ENCODE measurements at regions not wholly inside any gene's neighbourhood (a gene's known extent, or its start where the extent isn't known, plus 50 kb on each side); places are given as distances from the start of the nearest gene placed in this dataset.
"Not testable (repeated sequence)": the region's sequence is repeated elsewhere in the genome, so short reads cannot be mapped to it uniquely, and the experiment has no call there.

- Mint-ChIP-seq H3K36me3 (ENCODE audit: low read depth) (peaks cover 6% of the 10 kb centered on the region), H3K27ac (no peak overlapping the region), H3K27me3 (no peaks in the 10 kb centered on the region), H3K4me3 (no peak overlapping the region), H3K4me1 (ENCODE audit: low read depth) (peaks cover 24% of the 10 kb centered on the region), H3K9me3 (no peaks in the 10 kb centered on the region)
- DNase-seq, result no peak
Measured at GRCh38 chr10:60487543-60487942, 97.9 kb upstream of the ANK3 start.

- Mint-ChIP-seq H3K27ac (no peak overlapping the region), H3K27me3 (no peaks in the 10 kb centered on the region), H3K9me3 (no peaks in the 10 kb centered on the region), H3K36me3 (ENCODE audit: low read depth) (peaks cover 6% of the 10 kb centered on the region), H3K4me1 (ENCODE audit: low read depth) (peaks cover 10% of the 10 kb centered on the region), H3K4me3 (no peak overlapping the region)
- no peak for DNase-seq
Measured at GRCh38 chr10:60485025-60485424, 95.3 kb upstream of the ANK3 start.

GRCh38 chr10:60480865-60481563, 91.3 kb upstream of the ANK3 start:
- Mint-ChIP-seq H3K27me3 (no peaks in the 10 kb centered on the region), H3K9me3 (no peaks in the 10 kb centered on the region), H3K27ac (no peak overlapping the region), H3K4me3 (no peak overlapping the region), H3K36me3 (ENCODE audit: low read depth) (peaks cover 2% of the 10 kb centered on the region), H3K4me1 (ENCODE audit: low read depth) (peaks cover 25% of the 10 kb centered on the region)
- no peak for DNase-seq

- DNase-seq, result no peak
- H3K9me3 Mint-ChIP-seq, result no peaks in the 10 kb centered on the region
- H3K27me3 Mint-ChIP-seq, result no peaks in the 10 kb centered on the region
- H3K36me3 Mint-ChIP-seq (ENCODE audit: low read depth), result peaks cover 3% of the 10 kb centered on the region
- H3K27ac Mint-ChIP-seq, result peak overlapping the region; percentile 9
- H3K4me1 Mint-ChIP-seq (ENCODE audit: low read depth), result peaks cover 25% of the 10 kb centered on the region
- no peak overlapping the region for H3K4me3 Mint-ChIP-seq
Measured at GRCh38 chr10:60479305-60480020, 89.8 kb upstream of the ANK3 start.

GRCh38 chr10:60476451-60476850, 86.8 kb upstream of the ANK3 start:
- H3K27me3 Mint-ChIP-seq, result no peaks in the 10 kb centered on the region
- H3K4me3 Mint-ChIP-seq, result no peak overlapping the region
- no peaks in the 10 kb centered on the region for H3K9me3 Mint-ChIP-seq
- no peak overlapping the region for H3K27ac Mint-ChIP-seq
- DNase-seq, result no peak
- peaks cover 8% of the 10 kb centered on the region for H3K36me3 Mint-ChIP-seq (ENCODE audit: low read depth)
- peaks cover 27% of the 10 kb centered on the region for H3K4me1 Mint-ChIP-seq (ENCODE audit: low read depth)

- Mint-ChIP-seq H3K27me3 (no peaks in the 10 kb centered on the region), H3K9me3 (no peaks in the 10 kb centered on the region), H3K36me3 (ENCODE audit: low read depth) (peaks cover 8% of the 10 kb centered on the region), H3K27ac (no peak overlapping the region), H3K4me3 (no peak overlapping the region), H3K4me1 (ENCODE audit: low read depth) (peaks cover 6% of the 10 kb centered on the region)
- no peak for DNase-seq
Measured at GRCh38 chr10:60473557-60473956, 83.9 kb upstream of the ANK3 start.

GRCh38 chr10:60470091-60470490, 80.4 kb upstream of the ANK3 start:
- DNase-seq, result no peak
- Mint-ChIP-seq H3K9me3 (no peaks in the 10 kb centered on the region), H3K36me3 (ENCODE audit: low read depth) (peaks cover 16% of the 10 kb centered on the region), H3K4me1 (ENCODE audit: low read depth) (peaks cover 2% of the 10 kb centered on the region), H3K27me3 (no peaks in the 10 kb centered on the region), H3K27ac (no peak overlapping the region), H3K4me3 (no peak overlapping the region)

- H3K4me3 Mint-ChIP-seq, H3K9me3 Mint-ChIP-seq, H3K27ac Mint-ChIP-seq: not testable (repeated sequence)
Measured at GRCh38 chr10:60469147-60469546, 79.5 kb upstream of the ANK3 start.

GRCh38 chr10:60467202-60467546, 77.5 kb upstream of the ANK3 start:
- Mint-ChIP-seq H3K4me1 (ENCODE audit: low read depth) (peaks cover 1% of the 10 kb centered on the region), H3K27me3 (no peaks in the 10 kb centered on the region), H3K9me3 (no peaks in the 10 kb centered on the region), H3K36me3 (ENCODE audit: low read depth) (peaks cover 17% of the 10 kb centered on the region), H3K27ac (no peak overlapping the region), H3K4me3 (no peak overlapping the region)
- DNase-seq, result no peak

More at GRCh38 chr10:60469147-60469546, 79.5 kb upstream of the ANK3 start:
- peaks cover 22% of the 10 kb centered on the region for H3K36me3 Mint-ChIP-seq (ENCODE audit: low read depth)
- not testable (repeated sequence) for H3K4me1 Mint-ChIP-seq (ENCODE audit: low read depth); H3K27me3 Mint-ChIP-seq; DNase-seq

- Mint-ChIP-seq H3K4me1 (ENCODE audit: low read depth) (peaks cover 1% of the 10 kb centered on the region), H3K27me3 (no peaks in the 10 kb centered on the region), H3K36me3 (ENCODE audit: low read depth) (peaks cover 17% of the 10 kb centered on the region), H3K4me3 (no peak overlapping the region), H3K27ac (no peak overlapping the region), H3K9me3 (no peaks in the 10 kb centered on the region)
- no peak for DNase-seq
Measured at GRCh38 chr10:60466267-60467201, 76.9 kb upstream of the ANK3 start.

- Mint-ChIP-seq H3K9me3 (no peaks in the 10 kb centered on the region), H3K4me3 (no peak overlapping the region), H3K27ac (no peak overlapping the region), H3K27me3 (no peaks in the 10 kb centered on the region), H3K4me1 (ENCODE audit: low read depth) (peaks cover 1% of the 10 kb centered on the region), H3K36me3 (ENCODE audit: low read depth) (peaks cover 17% of the 10 kb centered on the region)
- no peak for DNase-seq
Measured at GRCh38 chr10:60465801-60466200, 76.1 kb upstream of the ANK3 start.

- no peak overlapping the region for H3K27ac Mint-ChIP-seq
- no peaks in the 10 kb centered on the region for H3K9me3 Mint-ChIP-seq
- no peak overlapping the region for H3K4me3 Mint-ChIP-seq
- DNase-seq, result no peak
- H3K4me1 Mint-ChIP-seq (ENCODE audit: low read depth), result peaks cover 6% of the 10 kb centered on the region
- no peaks in the 10 kb centered on the region for H3K27me3 Mint-ChIP-seq
- peaks cover 17% of the 10 kb centered on the region for H3K36me3 Mint-ChIP-seq (ENCODE audit: low read depth)
Measured at GRCh38 chr10:60464659-60465058, 75.0 kb upstream of the ANK3 start.

- Mint-ChIP-seq H3K27ac (no peak overlapping the region), H3K27me3 (no peaks in the 10 kb centered on the region), H3K36me3 (ENCODE audit: low read depth) (peaks cover 17% of the 10 kb centered on the region), H3K4me1 (ENCODE audit: low read depth) (peaks cover 12% of the 10 kb centered on the region), H3K9me3 (no peaks in the 10 kb centered on the region), H3K4me3 (no peak overlapping the region)
- no peak for DNase-seq
Measured at GRCh38 chr10:60463746-60464145, 74.1 kb upstream of the ANK3 start.

- peaks cover 23% of the 10 kb centered on the region for H3K4me1 Mint-ChIP-seq (ENCODE audit: low read depth)
- H3K27ac Mint-ChIP-seq, result no peak overlapping the region
- DNase-seq, result no peak
- no peak overlapping the region for H3K4me3 Mint-ChIP-seq
- peaks cover 17% of the 10 kb centered on the region for H3K36me3 Mint-ChIP-seq (ENCODE audit: low read depth)
- H3K9me3 Mint-ChIP-seq, result no peaks in the 10 kb centered on the region
- H3K27me3 Mint-ChIP-seq, result no peaks in the 10 kb centered on the region
Measured at GRCh38 chr10:60461688-60462087, 72.0 kb upstream of the ANK3 start.

All from activated T-cell treated with anti-CD3 and anti-CD28 coated beads, Interleukin-2, amount 50 U/mL, for 24 hours (primary cell).